SKM-1 treated with dmso at 0.1 percent for 144 hours (cell line): ENCODE measurements at regions not wholly inside any gene's neighbourhood (a gene's known extent, or its start where the extent isn't known, plus 50 kb on each side); places are given as distances from the start of the nearest gene placed in this dataset.

Experiments used
- DNase-seq: peaks from one replicate; lab custom pipeline; 2025; ENCODE audit not compliant: unreplicated experiment; lab: John Stamatoyannopoulos, UW

GRCh38 chr13:89846926-89847585 is 1500.4 kb upstream of the MIR17HG start:
- no peak for DNase-seq

GRCh38 chr13:89852570-89852969 is 1494.9 kb upstream of the MIR17HG start:
- no peak for DNase-seq

GRCh38 chr13:89856512-89856911 is 1491.0 kb upstream of the MIR17HG start:
- DNase-seq = no peak

- no peak for DNase-seq
Observed at GRCh38 chr13:89857502-89857901, 1490.0 kb upstream of the MIR17HG start.

- DNase-seq = no peak
Observed at GRCh38 chr13:89862011-89862690, 1485.3 kb upstream of the MIR17HG start.

- DNase-seq = no peak
Observed at GRCh38 chr13:89862691-89863036, 1484.8 kb upstream of the MIR17HG start.

- no peak for DNase-seq
Observed at GRCh38 chr13:89865164-89866064, 1482.1 kb upstream of the MIR17HG start.

GRCh38 chr13:89869312-89869711 is 1478.2 kb upstream of the MIR17HG start:
- DNase-seq = no peak

- no peak for DNase-seq
Observed at GRCh38 chr13:89878904-89879303, 1468.6 kb upstream of the MIR17HG start.

GRCh38 chr13:89880201-89880600 is 1467.3 kb upstream of the MIR17HG start:
- DNase-seq = no peak

GRCh38 chr13:89883893-89884448 is 1463.5 kb upstream of the MIR17HG start:
- DNase-seq = no peak

- no peak for DNase-seq
Observed at GRCh38 chr13:89890806-89891205, 1456.7 kb upstream of the MIR17HG start.

GRCh38 chr13:89891416-89891815 is 1456.1 kb upstream of the MIR17HG start:
- no peak for DNase-seq

- peak; percentile 23 for DNase-seq
Observed at GRCh38 chr13:89897681-89898080, 1449.8 kb upstream of the MIR17HG start.

- no peak for DNase-seq
Observed at GRCh38 chr13:89899302-89900103, 1448.0 kb upstream of the MIR17HG start.

GRCh38 chr13:89900104-89900765 is 1447.3 kb upstream of the MIR17HG start:
- no peak for DNase-seq

GRCh38 chr13:89902223-89902622 is 1445.3 kb upstream of the MIR17HG start:
- no peak for DNase-seq

GRCh38 chr13:89903115-89903514 is 1444.4 kb upstream of the MIR17HG start:
- DNase-seq = no peak

- DNase-seq = no peak
Observed at GRCh38 chr13:89910166-89910565, 1437.3 kb upstream of the MIR17HG start.

- DNase-seq = no peak
Observed at GRCh38 chr13:89916551-89916950, 1430.9 kb upstream of the MIR17HG start.
